NCI-H2081 treated with DMSO at 0.1 percent for 48 hours (cell line): ENCODE measurements at regions not wholly inside any gene's neighbourhood (a gene's known extent, or its start where the extent isn't known, plus 50 kb on each side); places are given as distances from the start of the nearest gene placed in this dataset.
"Not testable (repeated sequence)": the region's sequence is repeated elsewhere in the genome, so short reads cannot be mapped to it uniquely, and the experiment has no call there.

Experiments used
- DNase-seq: peaks from one replicate; lab custom pipeline; 2025; lab: John Stamatoyannopoulos, UW

DNA sequence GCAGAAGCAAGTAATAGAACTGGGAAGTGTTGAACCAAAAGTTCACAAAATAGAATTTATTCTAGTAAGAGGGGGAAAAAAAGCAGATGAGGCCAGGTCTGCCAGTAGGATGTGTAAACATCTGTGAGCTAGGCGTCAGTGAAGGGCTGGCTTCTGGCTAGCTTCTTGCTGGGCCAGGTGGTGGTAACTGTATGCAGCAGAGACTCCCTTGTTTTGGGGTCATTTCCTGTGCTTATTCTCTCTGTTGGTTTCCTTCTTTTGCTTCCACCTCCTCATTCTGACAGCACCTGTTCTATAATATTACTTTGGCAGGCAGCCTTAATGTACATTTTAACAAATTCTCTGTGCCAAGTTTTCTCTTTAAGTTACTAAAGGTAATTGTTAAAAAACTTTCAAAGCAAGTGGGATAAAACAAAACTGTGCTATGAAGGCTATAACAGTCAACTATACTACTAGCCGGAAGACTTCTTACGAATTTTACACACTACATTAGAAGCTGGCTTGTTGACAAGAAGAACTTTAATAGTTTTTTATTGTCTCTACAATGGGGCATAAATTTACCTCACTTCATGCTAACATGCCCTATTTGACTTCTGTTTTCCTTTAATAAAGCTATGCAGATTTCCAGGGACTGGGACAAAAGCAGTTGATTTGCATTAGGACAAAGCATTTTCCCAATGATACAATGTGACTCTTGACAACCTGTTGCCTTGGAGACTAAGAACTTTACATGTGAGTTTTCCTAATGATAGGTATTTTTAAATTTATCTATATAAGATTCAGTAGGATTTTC is 318.8 kb upstream of the NAALADL2 start:
- DNase-seq, result peak; percentile 98

DNA sequence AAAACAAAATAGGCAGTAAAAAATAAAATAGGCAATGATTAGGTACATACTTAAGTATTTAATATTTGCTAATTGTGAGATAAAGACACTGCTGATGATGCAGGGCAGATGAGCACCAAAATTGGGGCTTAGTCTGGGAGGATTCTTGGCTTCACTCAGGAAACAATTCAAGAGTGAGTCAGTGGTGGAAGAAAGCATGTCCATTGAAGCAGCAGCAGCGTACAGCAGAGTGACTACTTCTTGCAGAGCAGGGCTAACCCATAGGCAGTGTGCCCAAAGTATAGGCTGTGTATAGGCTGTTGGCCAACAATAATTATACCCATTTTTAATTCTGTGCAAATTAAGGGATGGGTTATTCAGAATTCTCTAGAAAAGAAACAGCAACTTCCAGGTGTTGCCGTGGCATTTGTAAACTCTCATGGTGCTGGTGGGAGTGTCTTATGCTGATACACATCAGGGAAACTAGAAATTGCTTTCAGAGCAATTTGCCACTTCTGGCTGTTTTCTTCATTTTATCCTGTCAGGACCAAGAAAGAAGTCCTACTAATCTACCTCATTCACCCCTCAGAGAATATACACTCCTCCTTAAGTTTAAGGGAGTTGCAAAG is 317.3 kb upstream of the NAALADL2 start:
- peak; percentile 55 for DNase-seq

DNA sequence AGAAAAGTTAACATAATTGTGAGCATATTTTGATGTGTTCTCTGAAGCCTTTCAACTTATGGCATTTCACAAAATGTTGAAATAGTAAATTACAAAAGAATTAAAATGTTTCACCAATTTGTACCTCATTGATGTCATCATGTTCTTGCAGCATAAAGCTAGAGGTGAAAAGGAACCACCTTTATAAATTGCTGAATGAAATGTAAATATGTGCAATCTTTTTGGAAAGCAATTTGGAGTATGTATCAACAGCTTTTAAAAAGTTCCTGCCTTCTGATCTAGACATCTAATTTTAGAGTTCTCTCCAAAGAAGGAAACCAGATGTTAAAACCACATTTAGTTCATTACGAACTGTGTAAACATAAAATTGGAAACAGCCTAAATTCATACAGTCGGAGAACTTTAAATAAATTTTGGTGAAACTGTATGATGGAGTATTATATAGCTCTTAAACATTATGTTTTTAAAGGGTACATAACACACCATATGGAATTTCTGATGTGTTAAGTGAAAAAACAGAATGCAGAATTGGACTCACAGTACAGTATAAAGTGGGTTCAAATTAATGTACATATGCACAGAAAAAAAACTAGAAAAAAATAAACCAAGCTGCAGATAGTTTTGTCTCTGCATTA is 311.2 kb upstream of the NAALADL2 start:
- no peak for DNase-seq

DNA sequence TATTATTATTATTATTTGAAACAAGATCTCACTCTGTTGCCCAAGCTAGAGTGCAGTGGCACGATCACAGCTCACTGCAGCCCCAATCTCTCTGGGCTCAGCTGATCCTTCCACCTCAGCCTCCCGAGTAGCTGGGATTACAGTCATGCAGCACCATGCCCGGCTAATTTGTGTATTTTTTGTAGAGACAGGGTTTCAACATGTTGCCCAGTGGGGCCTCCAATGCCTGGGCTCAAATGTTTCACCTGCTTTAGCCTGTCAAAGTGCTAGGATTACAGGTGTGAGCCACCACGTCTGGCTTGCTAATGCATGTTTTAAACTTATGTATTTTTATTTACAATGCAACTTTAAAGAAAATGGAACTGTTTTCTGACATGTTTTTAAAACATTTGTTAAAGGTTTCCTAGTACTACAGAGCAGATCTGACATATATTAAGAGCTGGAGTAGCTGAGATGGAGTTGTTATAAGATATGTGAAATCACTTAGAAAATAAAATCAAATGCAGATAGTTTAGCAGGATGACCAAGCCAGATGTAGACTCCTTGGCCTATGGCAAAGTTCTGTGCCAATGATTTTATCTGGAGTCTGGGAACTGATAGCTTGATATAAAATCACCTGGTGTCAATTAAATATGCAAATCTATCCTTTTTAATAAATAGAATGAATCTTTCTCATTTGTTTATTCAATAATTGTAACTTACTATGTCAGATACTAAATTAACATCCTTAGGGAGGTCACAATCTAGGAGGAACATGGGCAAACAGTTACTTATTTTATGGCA is 310.1 kb upstream of the NAALADL2 start:
- peak; percentile 68 for DNase-seq

DNA sequence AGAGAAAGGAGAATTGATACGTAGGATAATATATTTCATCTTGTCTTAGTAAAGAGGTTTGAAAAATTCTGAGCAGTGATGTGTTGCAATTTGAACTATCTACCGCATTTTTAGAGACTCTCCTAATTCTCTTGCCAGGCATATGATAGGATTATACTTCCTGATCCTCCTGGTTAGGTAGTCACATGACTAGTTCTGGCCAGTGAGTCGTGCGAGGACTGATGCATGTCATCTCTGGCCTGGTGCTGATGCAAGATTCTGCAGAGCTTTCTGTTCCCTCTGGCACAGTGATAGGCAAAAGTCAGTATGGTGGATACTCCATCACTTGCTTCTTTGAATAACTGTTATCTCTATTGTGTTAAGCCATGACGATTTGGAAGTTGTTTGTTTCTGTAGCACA is 277.6 kb upstream of the NAALADL2 start:
- DNase-seq, result no peak

DNA sequence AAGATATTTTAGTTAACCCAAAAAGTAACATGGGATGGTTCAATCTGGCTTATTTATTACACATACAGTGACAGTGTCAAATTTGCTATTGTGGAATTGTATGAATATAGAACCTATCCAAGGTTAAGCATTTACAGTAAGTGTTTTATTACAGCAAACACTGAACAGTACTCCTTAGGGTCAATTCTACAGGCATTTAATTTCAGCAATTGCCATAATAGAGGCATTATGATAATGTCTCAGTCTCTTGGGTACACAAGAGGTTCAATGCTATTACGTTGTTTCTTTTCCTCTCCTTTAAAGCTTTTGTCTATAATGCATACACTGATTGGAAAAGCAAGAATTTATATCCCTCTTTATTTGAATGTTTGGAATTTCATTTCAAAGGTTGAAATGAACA is 275.7 kb upstream of the NAALADL2 start:
- DNase-seq, result peak; percentile 98

DNA sequence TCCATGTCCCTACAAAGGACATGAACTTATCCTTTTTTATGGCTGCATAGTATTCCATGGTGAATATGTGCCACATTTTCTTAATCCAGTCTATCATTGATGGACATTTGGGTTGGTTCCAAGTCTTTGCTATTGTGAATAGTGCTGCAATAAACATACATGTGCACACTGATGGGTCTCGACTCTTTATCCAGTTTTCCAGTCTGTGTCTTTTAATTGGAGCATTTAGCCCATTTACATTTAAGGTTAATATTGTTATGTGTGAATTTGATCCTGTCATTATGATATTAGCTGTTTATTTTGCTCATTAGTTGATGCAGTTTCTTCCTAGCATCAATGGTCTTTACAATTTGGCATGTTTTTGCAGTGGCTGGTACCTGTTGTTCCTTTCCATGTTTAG is 272.0 kb upstream of the NAALADL2 start:
- DNase-seq, result not testable (repeated sequence)

DNA sequence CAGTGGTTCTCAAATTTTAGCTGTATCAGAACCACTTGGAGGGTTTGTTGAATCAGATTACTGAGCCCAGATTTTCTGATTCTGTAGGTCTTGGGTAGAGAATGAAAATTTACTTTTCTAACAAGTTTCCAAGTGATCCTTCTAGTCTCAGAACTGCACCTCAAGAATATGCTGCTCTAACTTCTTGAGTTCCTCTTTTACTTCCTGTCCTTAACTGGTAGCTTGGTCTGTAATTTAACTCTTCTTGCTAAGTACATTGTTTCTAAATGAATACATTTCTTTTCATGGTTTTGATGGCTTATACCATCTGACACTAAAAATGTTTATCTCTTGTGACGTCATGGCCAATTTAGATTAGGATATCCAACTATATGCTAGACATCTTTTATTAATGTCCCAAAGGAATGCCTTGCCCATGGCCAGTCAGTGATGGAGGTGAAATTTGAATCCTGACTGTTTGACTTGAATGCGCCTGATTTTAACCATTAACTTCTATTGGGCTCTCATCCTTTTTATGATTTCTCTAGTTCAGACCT is 262.6 kb upstream of the NAALADL2 start:
- DNase-seq, result no peak

DNA sequence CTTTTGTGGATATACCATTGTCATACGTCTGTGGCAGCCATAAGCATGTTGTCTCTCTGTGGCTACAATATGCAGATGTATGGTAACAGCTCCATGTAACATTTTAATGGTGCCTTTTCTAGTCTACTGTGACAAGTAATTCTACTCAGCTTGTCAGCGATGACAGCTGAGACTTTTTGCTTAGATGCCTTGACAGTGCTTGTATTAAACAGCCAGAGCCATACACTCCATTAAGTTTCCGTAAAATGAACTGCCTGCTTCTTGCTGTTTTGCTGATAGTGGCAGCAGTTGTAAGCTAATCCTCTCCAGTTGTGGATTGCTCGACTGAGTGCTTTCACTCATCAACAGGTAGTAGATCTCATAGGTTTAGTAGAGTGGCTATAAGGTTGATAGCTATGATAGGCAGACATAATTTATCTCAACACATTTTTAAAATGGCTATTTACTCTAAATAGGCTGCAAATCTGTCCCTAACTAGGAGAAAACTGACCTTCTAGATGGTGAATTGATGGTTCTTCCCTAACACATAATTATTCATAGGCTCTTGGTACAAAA is 260.2 kb upstream of the NAALADL2 start:
- DNase-seq, result no peak

DNA sequence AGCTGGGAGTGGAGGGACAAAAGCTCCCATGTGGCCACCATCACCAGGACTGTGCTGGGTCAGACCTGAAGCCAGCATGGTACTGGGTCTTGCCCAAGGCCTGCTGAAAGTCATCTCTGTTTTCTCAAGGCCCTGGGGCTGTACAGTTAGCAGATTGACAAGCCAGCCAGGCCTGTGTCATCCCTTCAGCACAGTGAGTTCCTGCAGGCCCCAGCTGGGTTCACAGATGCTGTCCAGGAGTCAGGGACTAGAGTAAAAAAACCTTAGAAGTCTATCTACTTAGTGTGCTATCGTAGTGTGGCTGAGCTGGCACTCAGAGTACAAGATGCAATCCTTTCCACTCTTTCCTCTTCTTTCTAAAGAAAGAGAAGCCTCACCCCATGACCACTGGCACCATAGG is 246.0 kb upstream of the NAALADL2 start:
- DNase-seq, result no peak

DNA sequence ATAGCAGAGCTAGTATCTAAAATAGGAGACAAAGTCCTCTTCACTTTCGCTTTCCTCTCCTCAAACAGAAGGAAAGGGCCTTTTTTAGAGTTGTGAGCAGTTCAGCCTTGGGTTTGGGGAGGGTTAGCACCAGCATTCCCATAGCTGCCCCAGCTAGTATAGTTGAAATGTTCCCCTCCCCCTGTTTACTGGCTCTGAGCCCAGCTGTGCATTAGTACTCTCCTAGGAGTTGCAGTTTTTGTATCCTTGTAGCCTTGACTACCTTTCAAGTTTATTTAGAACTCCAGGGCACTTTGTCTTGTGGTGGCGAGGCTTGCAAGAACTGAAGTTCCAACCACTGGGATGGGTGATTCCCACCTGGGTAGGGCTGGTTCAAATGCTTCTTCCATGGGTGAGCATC is 245.1 kb upstream of the NAALADL2 start:
- DNase-seq, result peak; percentile 22

DNA sequence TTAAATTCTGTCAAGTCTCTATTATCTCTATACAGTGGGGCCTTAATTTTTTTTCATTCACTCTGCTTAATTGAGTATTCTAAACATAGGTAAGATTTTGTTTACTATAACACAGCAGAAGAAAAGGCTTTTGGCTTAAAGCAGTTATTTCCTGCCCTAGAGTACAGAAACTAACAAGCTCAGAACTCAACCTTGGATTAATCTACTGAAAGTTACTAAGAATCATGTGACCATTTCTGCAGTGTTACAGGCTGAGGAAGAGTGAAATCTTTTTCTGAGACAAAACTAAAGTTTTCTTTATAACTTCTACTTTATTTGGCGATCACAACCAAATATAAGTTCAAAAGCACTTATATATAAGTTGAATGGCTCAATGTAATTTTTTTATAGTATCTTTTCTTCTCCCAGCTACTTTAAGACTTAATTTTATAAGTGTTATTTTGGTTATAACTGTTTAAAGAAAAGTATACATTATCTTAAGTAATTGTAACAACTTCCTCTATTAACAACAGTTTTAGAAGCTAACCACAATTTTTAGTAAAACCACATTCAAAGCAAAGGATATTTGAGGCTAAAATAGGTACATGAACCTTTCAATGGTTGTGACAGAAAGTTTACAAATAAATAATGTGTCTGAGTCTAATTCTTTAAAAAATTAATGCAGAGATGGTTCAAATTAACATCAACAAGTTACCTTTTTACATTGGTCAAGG is 240.6 kb upstream of the NAALADL2 start:
- DNase-seq, result no peak

DNA sequence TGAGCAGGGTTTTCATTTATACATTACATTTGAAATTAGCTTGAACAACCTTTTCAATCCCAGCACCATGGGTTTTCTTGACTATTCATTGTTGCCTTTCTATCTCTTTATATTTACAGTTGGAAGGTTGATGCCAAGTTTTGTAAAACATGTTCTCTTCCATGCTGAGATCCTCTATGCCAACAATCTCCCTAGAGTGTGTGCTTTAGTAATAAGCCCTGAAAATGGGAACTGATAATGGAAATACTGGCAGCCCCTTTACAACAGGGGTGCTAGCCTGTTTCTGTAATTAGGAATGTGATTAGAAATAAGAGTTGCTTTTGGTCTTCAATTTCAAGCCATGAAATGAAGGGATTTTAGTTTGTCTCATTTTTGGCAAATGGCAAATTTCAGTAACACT is 239.9 kb upstream of the NAALADL2 start:
- DNase-seq, result peak; percentile 100

DNA sequence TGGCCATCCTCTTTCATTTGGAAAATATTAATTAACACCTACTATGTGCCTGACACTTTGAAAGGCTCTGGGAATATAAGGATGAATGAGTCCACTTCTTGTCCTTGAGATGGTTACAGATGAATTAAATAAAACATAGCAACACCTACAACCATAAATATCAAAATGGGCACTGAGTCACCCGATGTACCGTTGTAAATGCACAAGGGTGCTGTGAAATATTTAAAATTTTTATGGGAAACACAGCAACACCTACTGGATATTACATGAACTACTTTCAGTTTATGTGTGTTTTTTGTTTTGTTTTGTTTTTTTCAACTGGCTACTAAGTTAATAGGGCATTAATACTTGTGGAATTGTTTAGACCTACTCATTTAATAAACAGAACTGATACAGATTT is 239.0 kb upstream of the NAALADL2 start:
- DNase-seq, result peak; percentile 90

DNA sequence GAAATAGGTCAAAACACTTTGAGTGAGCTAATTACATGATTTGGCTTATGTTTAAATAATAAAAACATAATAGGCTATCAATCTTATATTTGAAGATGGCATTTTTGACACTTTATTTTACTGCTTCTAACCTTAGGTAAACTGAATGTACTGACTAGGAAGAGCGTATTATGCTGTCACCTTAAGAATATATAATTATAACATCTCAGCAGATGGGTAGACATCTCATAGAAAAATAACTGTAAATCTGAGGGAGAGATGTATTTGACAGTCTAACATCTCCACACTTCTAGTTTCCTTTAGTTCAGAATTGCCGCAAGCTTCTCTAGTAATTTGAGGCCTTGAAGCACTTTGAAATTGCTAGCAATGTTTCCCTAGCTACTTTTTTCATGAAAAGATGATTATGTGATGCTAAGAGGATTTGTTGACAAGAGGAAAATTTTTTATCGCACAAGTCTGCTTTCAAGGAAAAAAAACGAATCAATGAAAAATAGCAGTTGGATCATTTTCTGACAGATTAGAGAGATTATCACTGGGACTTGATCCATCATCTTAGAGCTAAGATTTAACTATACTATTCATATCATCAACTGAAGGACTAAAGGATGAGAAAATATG is 238.2 kb upstream of the NAALADL2 start:
- DNase-seq, result no peak

DNA sequence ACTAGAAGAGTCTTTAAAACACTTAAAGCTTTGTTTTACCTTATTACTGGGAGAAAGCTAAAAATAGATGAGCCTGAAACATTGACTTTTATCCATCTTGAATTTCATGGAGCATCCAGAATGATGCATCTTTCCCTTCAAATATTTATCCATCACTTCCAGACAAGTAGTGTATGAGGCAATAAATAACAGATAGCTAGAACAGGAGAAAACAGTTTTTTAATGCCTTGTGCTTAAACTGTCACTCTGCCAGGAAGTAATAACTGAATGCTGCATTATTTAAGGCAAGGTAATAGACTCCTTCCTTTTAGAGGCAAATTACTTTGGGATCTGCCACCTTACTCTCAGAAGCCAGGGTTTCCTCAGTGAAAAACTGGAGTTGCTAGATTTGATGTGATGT is 225.8 kb upstream of the NAALADL2 start:
- DNase-seq, result no peak

DNA sequence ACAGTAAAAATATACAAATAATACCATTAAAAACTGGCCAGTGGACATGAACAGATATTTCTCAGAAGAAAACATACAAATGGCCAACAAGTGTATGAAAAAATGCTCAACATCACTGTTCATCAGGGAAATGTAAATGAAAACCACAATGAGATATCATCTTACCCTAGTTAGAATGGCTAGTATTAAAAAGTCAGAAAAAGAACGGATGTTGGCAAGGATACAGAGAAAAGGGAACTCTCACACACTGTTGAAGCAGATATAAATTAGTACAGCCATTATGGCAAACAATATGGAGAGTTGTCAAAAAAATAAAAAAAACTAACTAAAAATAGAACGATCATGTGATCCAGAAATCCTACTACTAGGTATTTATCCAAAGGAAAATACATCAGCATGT is 222.7 kb upstream of the NAALADL2 start:
- no peak for DNase-seq

DNA sequence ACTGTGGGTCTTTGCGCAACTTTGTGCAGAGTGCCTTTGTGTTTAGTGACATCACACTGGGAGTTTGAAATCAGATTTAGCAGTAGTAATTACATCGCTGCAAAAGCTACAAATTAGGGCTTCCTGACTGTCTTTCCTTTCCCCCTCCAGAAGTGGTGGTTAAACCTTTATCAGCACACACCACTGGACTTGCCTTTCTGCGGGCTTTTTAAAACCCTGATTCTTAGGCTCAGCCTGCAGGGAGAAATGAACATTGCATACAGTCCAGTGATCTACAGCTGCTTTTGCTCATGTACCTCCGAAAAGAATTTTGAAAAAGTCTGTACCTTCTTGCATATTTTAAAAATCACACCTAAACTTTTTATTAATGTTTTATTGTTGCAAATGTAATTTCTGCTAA is 219.7 kb upstream of the NAALADL2 start:
- no peak for DNase-seq

DNA sequence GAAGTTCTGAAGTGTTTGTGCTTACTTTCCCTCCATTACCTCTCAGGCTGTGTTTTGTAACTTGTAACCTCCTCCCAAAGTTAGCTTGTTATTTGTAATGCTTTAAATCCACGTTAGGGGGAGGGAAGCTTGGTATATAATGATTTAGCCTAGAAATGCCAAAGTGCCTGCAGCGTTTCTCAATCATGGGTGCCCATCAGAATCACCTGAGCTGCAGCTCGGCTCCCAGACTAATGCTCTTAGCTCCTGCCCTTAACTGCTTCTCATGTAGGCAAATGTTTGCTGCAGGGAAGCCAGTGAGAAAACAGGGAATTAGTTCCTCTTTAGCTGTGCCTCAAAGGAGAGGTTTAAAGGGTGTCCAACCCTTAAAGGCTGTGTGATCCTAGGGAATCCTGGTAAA is 219.2 kb upstream of the NAALADL2 start:
- DNase-seq, result no peak

DNA sequence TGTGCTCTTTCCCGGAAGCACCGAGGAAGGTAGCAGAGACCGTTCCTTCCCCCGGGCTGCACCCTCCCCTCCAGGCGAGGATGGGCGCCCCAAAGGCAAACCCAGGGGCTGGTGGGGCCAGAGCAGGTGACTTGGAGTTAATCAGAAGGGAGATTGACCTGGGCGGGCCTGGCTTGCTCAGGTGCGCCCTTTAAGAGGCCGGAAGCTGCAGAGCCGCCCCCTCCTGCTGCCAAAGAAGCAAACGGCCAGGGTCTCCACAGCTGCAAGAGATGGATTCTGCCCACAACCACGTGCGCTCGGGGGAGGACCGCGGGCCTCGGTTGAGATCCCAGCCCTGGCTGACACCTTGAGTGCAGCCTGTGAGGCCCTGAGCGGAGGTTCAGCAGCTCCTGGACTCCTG is 218.2 kb upstream of the NAALADL2 start:
- DNase-seq, result no peak

DNA sequence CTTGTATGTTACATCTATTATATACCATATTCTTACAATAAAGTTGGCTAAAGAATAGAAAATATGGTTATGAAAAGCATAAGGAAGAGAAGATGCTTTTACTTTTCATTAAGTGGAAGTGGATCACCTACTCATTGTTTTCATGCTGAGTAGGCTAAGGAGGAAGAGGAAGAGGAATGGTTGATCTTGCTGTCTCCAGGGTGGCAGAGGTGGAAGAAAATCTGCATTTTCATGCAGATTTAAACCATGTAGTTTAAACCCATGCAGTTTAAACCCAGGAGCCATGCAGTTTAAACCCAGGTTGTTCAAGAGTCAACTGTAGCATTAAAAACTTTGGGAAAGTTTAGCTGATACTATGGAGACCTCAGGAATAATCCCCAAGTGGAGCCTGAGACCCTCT is 214.8 kb upstream of the NAALADL2 start:
- no peak for DNase-seq
